Inflammatory macrophage (primary cell): ENCODE measurements at regions not wholly inside any gene's neighbourhood (a gene's known extent, or its start where the extent isn't known, plus 50 kb on each side); places are given as distances from the start of the nearest gene placed in this dataset.

Source experiments
- DNase-seq, 2 donors: peaks; one replicate each; pipeline ENCODE4 v3.0.0-alpha.2; 2020 to 2022

GRCh38 chr13:99659866-99660554 is 158.7 kb downstream of the TM9SF2 start:
- no peak for DNase-seq

- DNase-seq: no peak
Measured at GRCh38 chr13:99659226-99659625, 158.0 kb downstream of the TM9SF2 start.

DNA sequence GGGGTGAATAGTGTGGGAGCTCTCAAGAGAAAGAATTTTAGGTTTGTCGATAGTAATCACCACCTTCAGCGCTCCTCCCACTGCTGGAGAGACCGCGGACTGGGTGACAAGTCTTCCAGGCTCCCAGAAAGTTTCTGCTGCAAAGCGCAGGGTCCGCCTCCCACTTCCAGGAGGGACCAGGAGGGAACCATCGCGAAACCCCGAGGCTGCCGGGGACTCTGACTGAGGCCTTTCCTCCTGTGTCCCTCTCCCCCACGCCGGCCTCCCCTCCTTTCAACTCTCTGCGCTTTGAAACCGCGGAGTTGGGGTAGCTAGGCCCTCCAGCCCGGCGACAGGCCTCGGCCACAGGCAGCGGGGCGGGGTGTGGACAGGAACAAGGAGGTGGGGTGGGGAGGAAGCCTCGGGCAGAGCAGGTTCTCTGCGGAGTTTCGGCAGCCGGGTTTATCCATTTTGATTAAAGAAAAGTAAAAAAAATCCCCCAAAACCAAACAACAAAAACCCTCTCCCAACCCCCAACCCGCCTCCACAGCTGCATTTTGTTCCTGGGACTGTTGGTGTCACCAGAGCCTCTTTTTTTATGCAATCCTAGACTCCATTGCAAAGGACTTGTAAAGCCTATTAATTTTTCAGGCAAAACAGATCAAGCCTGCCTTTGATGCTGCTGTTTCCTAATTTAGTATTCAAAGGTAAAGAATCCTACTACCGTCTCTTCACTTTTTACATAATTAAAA is 157.2 kb downstream of the TM9SF2 start:
- peak in 1 of 2 donors; percentile 34 for DNase-seq

- no peak for DNase-seq
Measured at GRCh38 chr13:99657848-99658260, 156.6 kb downstream of the TM9SF2 start.

DNA sequence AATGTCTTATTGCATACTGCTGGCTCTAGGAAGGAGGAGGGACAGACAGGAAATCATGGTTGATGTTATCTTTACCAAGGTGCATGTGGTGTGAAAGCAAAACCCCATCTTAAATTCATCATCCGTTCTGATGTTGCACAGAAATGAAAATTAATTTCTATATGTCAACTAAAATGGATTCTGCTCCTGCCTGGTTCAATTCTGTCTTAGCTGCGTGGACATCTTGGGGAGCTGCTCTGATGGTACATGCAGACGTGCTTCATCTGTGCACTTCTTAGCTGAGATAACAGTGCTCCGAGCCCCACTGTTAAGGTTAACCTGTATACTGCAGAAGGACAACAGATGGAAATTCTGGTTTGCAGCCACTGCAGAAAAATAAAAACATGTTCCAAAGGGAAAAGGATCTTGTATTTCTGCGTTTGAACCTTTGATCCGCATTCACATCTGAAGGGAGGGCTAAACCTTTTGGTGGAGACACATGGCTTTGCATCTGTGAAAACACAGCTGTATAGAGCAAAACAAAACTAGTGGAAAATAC is 155.6 kb downstream of the TM9SF2 start:
- no peak for DNase-seq

DNA sequence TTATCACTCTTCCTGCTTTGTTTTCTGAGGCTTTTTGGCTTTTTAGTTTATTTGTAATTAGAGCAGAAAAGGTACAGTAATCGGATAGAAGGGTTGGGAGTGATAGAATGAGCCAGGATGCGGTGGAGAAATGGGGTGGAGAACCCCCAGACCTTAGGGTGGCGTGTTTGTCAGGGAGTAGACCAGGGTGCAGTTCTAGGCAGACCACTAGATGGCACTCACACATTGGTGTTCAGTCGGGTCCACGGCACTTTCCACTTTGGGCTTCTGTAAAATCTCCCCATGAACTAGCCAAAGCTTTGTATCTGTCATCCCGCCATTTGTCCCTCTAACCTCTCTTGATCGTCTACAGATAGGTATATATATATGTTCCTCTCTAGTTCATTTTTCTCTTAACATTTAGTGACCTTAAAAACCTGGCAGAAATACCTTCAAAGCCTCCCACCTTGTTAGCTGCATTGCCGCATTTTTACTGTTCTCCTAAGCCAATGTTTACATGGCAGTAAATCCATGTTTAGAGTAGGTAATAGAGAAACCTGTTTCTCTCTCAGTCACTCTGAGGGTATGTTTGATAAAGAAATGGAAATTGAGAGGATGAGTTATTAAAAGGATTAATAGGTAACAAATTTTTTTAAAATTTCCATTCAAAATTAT is 154.9 kb downstream of the TM9SF2 start:
- peak; percentile 65 to 77 for DNase-seq

- DNase-seq: peak in 1 of 2 donors; percentile 53
Measured at GRCh38 chr13:99655351-99656091, 154.2 kb downstream of the TM9SF2 start.

GRCh38 chr13:99654076-99654475 is 152.8 kb downstream of the TM9SF2 start:
- no peak for DNase-seq

- DNase-seq: no peak
Measured at GRCh38 chr13:99653526-99653925, 152.3 kb downstream of the TM9SF2 start.

GRCh38 chr13:99652901-99653300 is 151.6 kb downstream of the TM9SF2 start:
- DNase-seq: no peak

DNA sequence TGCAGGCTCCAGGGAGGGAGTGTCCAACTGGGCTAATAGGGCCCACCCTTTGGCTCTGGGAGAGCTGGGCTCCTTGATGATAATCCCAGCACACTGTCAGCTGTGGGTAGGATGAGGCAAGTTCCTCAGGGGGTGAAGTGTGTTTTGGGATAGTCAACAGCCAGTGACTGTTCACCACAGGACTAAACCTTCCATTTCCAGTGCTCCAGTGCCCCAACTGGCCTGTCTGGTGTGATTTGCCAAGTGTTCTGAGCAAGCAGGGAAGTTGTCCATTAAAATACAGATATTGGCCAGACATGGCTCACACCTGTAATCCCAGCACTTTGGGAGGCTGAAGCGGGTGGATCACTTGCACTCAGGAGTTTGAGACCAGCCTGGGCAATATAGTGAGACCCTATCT is 150.9 kb downstream of the TM9SF2 start:
- DNase-seq: no peak

GRCh38 chr13:99651016-99651415 is 149.7 kb downstream of the TM9SF2 start:
- DNase-seq: no peak

GRCh38 chr13:99650410-99650809 is 149.1 kb downstream of the TM9SF2 start:
- no peak for DNase-seq

DNA sequence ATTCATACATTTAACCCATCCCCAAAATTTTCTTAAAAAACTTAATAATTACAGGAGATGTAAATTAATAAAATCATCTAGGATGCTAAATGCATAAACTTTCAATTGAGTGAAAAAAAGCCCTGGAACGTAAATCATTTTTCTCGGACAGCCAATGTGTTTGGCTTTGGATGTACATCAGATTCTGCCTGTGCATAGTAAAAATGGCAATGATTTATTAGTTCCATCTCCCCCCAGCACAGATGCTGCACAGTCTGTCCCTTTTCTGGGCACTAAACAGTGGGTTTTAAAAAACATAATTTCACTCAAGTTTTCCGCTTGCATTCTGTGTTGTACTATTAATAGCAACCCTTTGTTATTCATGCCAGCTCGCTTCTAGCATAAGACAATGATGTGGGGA is 147.7 kb downstream of the TM9SF2 start:
- no peak for DNase-seq

GRCh38 chr13:99648066-99648665 is 146.9 kb downstream of the TM9SF2 start:
- DNase-seq: no peak

DNA sequence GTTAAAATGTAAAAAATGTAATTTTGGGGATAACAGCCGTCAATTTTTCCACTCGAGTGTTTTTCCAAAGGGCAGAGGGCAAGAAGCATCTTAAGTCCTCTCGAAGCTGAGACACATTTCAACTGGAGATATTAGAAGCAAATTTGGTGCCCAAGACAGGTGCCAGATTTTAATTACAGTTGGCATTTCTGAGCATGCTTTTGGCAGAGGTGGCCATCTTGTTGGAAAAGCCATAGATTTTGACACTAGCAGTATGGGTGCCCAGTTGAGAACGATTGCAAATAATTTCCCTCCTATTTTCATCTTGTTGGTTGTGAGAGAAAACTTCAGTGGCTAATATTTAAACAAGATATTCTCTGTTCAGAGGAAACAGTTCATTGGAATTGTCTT is 146.3 kb downstream of the TM9SF2 start:
- no peak for DNase-seq

- DNase-seq: no peak
Measured at GRCh38 chr13:99646866-99647595, 145.8 kb downstream of the TM9SF2 start.

GRCh38 chr13:99642841-99643240 is 141.6 kb downstream of the TM9SF2 start:
- DNase-seq: no peak

DNA sequence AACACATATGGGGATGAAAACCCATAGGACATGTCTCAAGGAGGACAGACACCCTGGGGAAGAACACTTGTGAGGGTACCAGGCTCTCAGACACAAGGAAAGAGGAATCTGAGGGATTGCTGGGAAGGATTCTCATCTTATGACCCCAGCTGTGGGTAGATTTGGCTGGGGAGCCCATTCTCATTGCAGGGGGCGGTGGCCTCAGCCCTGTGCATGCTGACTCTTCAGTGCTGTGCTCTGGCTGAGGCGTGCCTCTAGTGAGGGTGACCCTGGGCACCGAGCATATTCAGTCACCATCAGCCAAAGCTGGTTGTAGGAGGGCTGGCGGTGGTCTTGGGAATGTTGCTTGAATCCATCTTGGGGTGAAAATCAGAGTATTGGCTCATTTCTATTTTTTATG is 140.7 kb downstream of the TM9SF2 start:
- peak in 1 of 2 donors; percentile 7 for DNase-seq

GRCh38 chr13:99640260-99640659 is 139.0 kb downstream of the TM9SF2 start:
- no peak for DNase-seq

DNA sequence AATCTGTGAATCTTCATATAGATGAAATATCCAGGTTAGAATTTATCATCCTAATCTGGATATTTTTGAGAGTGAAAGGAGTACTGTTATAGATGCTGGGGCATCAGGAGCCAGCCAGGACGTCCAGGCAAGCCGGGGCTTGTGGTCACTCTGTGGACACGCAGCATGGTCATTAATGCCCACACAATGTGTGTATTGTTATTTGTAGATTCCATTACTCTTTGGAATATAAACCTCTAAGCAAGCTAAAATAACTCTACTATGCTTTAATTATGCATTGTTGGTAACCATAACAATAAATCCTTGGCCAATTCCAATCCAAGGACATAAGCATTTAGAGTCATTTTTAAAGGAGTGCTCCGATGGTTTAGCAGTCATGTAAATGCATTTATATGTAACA is 137.9 kb downstream of the TM9SF2 start:
- no peak for DNase-seq
